ENCODE measurements at regions not wholly inside any gene's neighbourhood (a gene's known extent, or its start where the extent isn't known, plus 50 kb on each side); places are given as distances from the start of the nearest gene placed in this dataset.

- DNase-seq: no peak
Measured at GRCh38 chr13:38618881-38619280, 68.0 kb upstream of the FREM2 start.

- DNase-seq: no peak
Measured at GRCh38 chr13:38620876-38621275, 66.0 kb upstream of the FREM2 start.

- no peak for DNase-seq
Measured at GRCh38 chr13:38624822-38625221, 62.1 kb upstream of the FREM2 start.

GRCh38 chr13:38628554-38628953 lies 58.3 kb upstream of the FREM2 start:
- DNase-seq: no peak

GRCh38 chr13:38630780-38631179 lies 56.1 kb upstream of the FREM2 start:
- no peak for DNase-seq

GRCh38 chr13:38635030-38635429 lies 51.8 kb upstream of the FREM2 start:
- DNase-seq: no peak

GRCh38 chr13:38636073-38636472 lies 50.8 kb upstream of the FREM2 start:
- no peak for DNase-seq

GRCh38 chr13:38636761-38637160 lies 50.1 kb upstream of the FREM2 start:
- DNase-seq: no peak
